Activated CD4-positive, CD25-positive, alpha-beta regulatory T cell treated with anti-CD3 and anti-CD28 coated beads, Interleukin-2, amount 50 U/mL, for 24 hours (primary cell): ENCODE measurements at regions not wholly inside any gene's neighbourhood (a gene's known extent, or its start where the extent isn't known, plus 50 kb on each side); places are given as distances from the start of the nearest gene placed in this dataset.

Experiments used
- ATAC-seq, 2 donors: fragments of 150-1000 bp; cut with Tn5 transposase; one replicate each; pipeline ENCODE4 v1.10.0; 2021; ENCODE audit warnings: mild to moderate bottlenecking in 1 of 2, moderate library complexity in 1 of 2

- ATAC-seq, result no peak
These were observed 215.8 kb upstream of the PFKP start for GRCh38 chr10:2851566-2851965.

- no peak for ATAC-seq
These were observed 217.1 kb upstream of the PFKP start for GRCh38 chr10:2850202-2850601.

GRCh38 chr10:2844925-2845324 is 222.4 kb upstream of the PFKP start:
- no peak for ATAC-seq

- ATAC-seq, result no peak
These were observed 228.1 kb upstream of the PFKP start for GRCh38 chr10:2839081-2839725.

- ATAC-seq, result no peak
These were observed 229.7 kb upstream of the PFKP start for GRCh38 chr10:2837674-2838073.

GRCh38 chr10:2836921-2837662 is 230.3 kb upstream of the PFKP start:
- ATAC-seq, result no peak

- ATAC-seq, result no peak
These were observed 233.1 kb upstream of the PFKP start for GRCh38 chr10:2834214-2834613.

GRCh38 chr10:2831509-2831908 is 235.8 kb upstream of the PFKP start:
- ATAC-seq, result no peak

GRCh38 chr10:2828741-2829140 is 238.6 kb upstream of the PFKP start:
- no peak for ATAC-seq

- ATAC-seq, result no peak
These were observed 240.7 kb upstream of the PFKP start for GRCh38 chr10:2826675-2827074.

- ATAC-seq, result no peak
These were observed 241.5 kb upstream of the PFKP start for GRCh38 chr10:2825841-2826240.

- ATAC-seq, result no peak
These were observed 249.3 kb upstream of the PFKP start for GRCh38 chr10:2817940-2818636.

GRCh38 chr10:2813693-2814092 is 253.7 kb upstream of the PFKP start:
- ATAC-seq, result no peak

GRCh38 chr10:2813286-2813685 is 254.1 kb upstream of the PFKP start:
- ATAC-seq, result no peak

- no peak for ATAC-seq
These were observed 254.7 kb upstream of the PFKP start for GRCh38 chr10:2812631-2813030.

GRCh38 chr10:2800178-2800577 is 267.2 kb upstream of the PFKP start:
- no peak for ATAC-seq

- no peak for ATAC-seq
These were observed 268.9 kb upstream of the PFKP start for GRCh38 chr10:2798336-2799022.

GRCh38 chr10:2791774-2792443 is 275.4 kb upstream of the PFKP start:
- ATAC-seq, result peak; percentile 55 to 60

- ATAC-seq, result no peak
These were observed 276.8 kb upstream of the PFKP start for GRCh38 chr10:2790396-2791188.

- ATAC-seq, result no peak
These were observed 281.1 kb upstream of the PFKP start for GRCh38 chr10:2786251-2786650.

GRCh38 chr10:2784766-2785165 is 282.6 kb upstream of the PFKP start:
- ATAC-seq, result no peak

- no peak for ATAC-seq
These were observed 284.4 kb upstream of the PFKP start for GRCh38 chr10:2782950-2783349.
